WTC11 (cell line): ENCODE measurements at regions not wholly inside any gene's neighbourhood (a gene's known extent, or its start where the extent isn't known, plus 50 kb on each side); places are given as distances from the start of the nearest gene placed in this dataset.

Experiments
- ATAC-seq: fragments of 200-7000 bp; cut with Tn5 transposase; 2 replicates; pipeline ENCODE4 v1.10.0; 2021; ENCODE audit warnings: mild to moderate bottlenecking, moderate library complexity
- CTCF ChIA-PET: fragments of 300-600 bp; sonication (Branson Sonifier 250); formaldehyde crosslinking; loops from one replicate; lab custom pipeline; 2021; ENCODE audit warnings: antibody characterized with exemption; lab: Charles Lee
- POLR2A ChIA-PET: fragments of 350-600 bp; sonication (Branson Sonifier 250); formaldehyde crosslinking; loops from one replicate; lab custom pipeline; 2021; ENCODE audit warnings: antibody characterized with exemption; lab: Charles Lee
- DNase-seq: peaks from one replicate; pipeline ENCODE4 v3.0.0; 2021; ENCODE audit warnings: low spot score
- H3K27ac Mint-ChIP-seq: 2 replicates; pipeline ENCODE4 v1.8.0; 2021; ENCODE audit warnings: mixed read lengths
- H3K27me3 Mint-ChIP-seq: 2 replicates; pipeline ENCODE4 v1.8.0; 2021; ENCODE audit warnings: low read depth, mild to moderate bottlenecking, moderate library complexity, mixed read lengths
- H3K36me3 Mint-ChIP-seq: 2 replicates; pipeline ENCODE4 v1.8.0; 2021; ENCODE audit warnings: mixed read lengths
- H3K4me1 Mint-ChIP-seq: 2 replicates; pipeline ENCODE4 v1.8.0; 2022; ENCODE audit warnings: mixed read lengths
- H3K4me3 Mint-ChIP-seq: 2 replicates; pipeline ENCODE4 v1.8.0; 2021; ENCODE audit warnings: mild to moderate bottlenecking, moderate library complexity, mixed read lengths
- H3K9me3 Mint-ChIP-seq: 2 replicates; pipeline ENCODE4 v1.8.0; 2021; ENCODE audit warnings: mixed read lengths
- ESRRA ChIP-seq: sonication (generic); formaldehyde crosslinking; IDR thresholded peaks from 2 replicates; pipeline ENCODE4 v1.8.1; 2022; ENCODE audit warnings: mild to moderate bottlenecking, missing genetic modification reagents, borderline replicate concordance
- GABPB1 ChIP-seq: sonication (generic); formaldehyde crosslinking; IDR thresholded peaks from 2 replicates; pipeline ENCODE4 v1.8.1; 2023; ENCODE audit warnings: mild to moderate bottlenecking, missing genetic modification reagents
- GTF2I ChIP-seq: fragments of 250-450 bp; sonication (Bioruptor Pico); conservative IDR thresholded peaks from 2 replicates; pipeline ENCODE4 v1.4.0; 2021; ENCODE audit warnings: mild to moderate bottlenecking
- JAZF1 ChIP-seq: fragments of 250-450 bp; sonication (Bioruptor Pico); IDR thresholded peaks from 2 replicates; pipeline ENCODE4 v1.9.0; 2021; ENCODE audit warnings: moderate library complexity, mild to moderate bottlenecking, inconsistent platforms
- JUN ChIP-seq: sonication (generic); formaldehyde crosslinking; IDR thresholded peaks from 2 replicates; pipeline ENCODE4 v1.8.0; 2023; ENCODE audit warnings: mild to moderate bottlenecking, missing genetic modification reagents
- KAT7 ChIP-seq: sonication (generic); formaldehyde crosslinking; IDR thresholded peaks from 2 replicates; pipeline ENCODE4 v1.8.1; 2023; ENCODE audit warnings: missing genetic modification reagents, mild to moderate bottlenecking, borderline replicate concordance
- NR2C2 ChIP-seq: sonication (generic); formaldehyde crosslinking; IDR thresholded peaks from 2 replicates; pipeline ENCODE4 v1.8.0; 2022; ENCODE audit warnings: mild to moderate bottlenecking, missing genetic modification reagents
- OVOL2 ChIP-seq: fragments of 250-450 bp; sonication (Bioruptor Pico); IDR thresholded peaks from 2 replicates; pipeline ENCODE4 v1.9.0; 2021; ENCODE audit warnings: mild to moderate bottlenecking, borderline replicate concordance
- RORB ChIP-seq: fragments of 250-450 bp; sonication (Bioruptor Pico); IDR thresholded peaks from 2 replicates; pipeline ENCODE4 v1.9.0; 2021; ENCODE audit warnings: mild to moderate bottlenecking
- STAT6 ChIP-seq: sonication (generic); formaldehyde crosslinking; conservative IDR thresholded peaks from 2 replicates; pipeline ENCODE4 v1.8.1; 2023; ENCODE audit warnings: mild to moderate bottlenecking, low read depth, missing genetic modification reagents, moderate library complexity
- TCF7 ChIP-seq: sonication (generic); formaldehyde crosslinking; IDR thresholded peaks from 2 replicates; pipeline ENCODE4 v1.8.0; 2022; ENCODE audit warnings: mild to moderate bottlenecking, low read depth, missing genetic modification reagents, moderate library complexity
- TEAD1 ChIP-seq: sonication (generic); formaldehyde crosslinking; IDR thresholded peaks from 2 replicates; pipeline ENCODE4 v1.8.0; 2022; ENCODE audit warnings: mild to moderate bottlenecking, missing genetic modification reagents
- TP53 ChIP-seq: sonication (generic); formaldehyde crosslinking; IDR thresholded peaks from 2 replicates; pipeline ENCODE4 v1.8.1; 2023; ENCODE audit warnings: mild to moderate bottlenecking, missing genetic modification reagents
- ZNF121 ChIP-seq: sonication (generic); formaldehyde crosslinking; IDR thresholded peaks from 2 replicates; pipeline ENCODE4 v1.8.0; 2023; ENCODE audit warnings: missing genetic modification reagents
- ZNF232 ChIP-seq: sonication (generic); formaldehyde crosslinking; IDR thresholded peaks from 2 replicates; pipeline ENCODE4 v1.8.0; 2022; ENCODE audit warnings: mild to moderate bottlenecking, missing genetic modification reagents
- ZNF263 ChIP-seq: sonication (generic); formaldehyde crosslinking; IDR thresholded peaks from 2 replicates; pipeline ENCODE4 v1.8.1; 2022; ENCODE audit warnings: low read depth, mild to moderate bottlenecking, moderate library complexity, missing genetic modification reagents
- ZNF396 ChIP-seq: fragments of 250-450 bp; sonication (Bioruptor Pico); IDR thresholded peaks from 2 replicates; pipeline ENCODE4 v1.8.0; 2021; ENCODE audit warnings: mild to moderate bottlenecking, moderate library complexity, borderline replicate concordance
- TF ChIP-seq, protein P1 (sequence below): fragments of 250-450 bp; sonication (Bioruptor Pico); IDR thresholded peaks from 2 replicates; pipeline ENCODE4 v1.9.0; 2021; ENCODE audit warnings: moderate library complexity, mild to moderate bottlenecking, inconsistent platforms, borderline replicate concordance
- TF ChIP-seq, protein P2 (sequence below): sonication (generic); formaldehyde crosslinking; IDR thresholded peaks from 2 replicates; pipeline ENCODE4 v1.8.1; 2023; ENCODE audit warnings: mild to moderate bottlenecking, missing genetic modification reagents, moderate library complexity
- TF ChIP-seq, protein P3 (sequence below): fragments of 250-450 bp; sonication (Bioruptor Pico); IDR thresholded peaks from 2 replicates; pipeline ENCODE4 v1.9.0; 2021; ENCODE audit warnings: mild to moderate bottlenecking
- TF ChIP-seq, protein P4 (sequence below): sonication (generic); formaldehyde crosslinking; IDR thresholded peaks from 2 replicates; pipeline ENCODE4 v1.8.0; 2022; ENCODE audit warnings: mild to moderate bottlenecking, missing genetic modification reagents
- TF ChIP-seq, protein P5 (sequence below): sonication (generic); formaldehyde crosslinking; IDR thresholded peaks from 2 replicates; pipeline ENCODE4 v1.8.1; 2023; ENCODE audit warnings: mild to moderate bottlenecking, moderate library complexity, missing genetic modification reagents

DNA sequence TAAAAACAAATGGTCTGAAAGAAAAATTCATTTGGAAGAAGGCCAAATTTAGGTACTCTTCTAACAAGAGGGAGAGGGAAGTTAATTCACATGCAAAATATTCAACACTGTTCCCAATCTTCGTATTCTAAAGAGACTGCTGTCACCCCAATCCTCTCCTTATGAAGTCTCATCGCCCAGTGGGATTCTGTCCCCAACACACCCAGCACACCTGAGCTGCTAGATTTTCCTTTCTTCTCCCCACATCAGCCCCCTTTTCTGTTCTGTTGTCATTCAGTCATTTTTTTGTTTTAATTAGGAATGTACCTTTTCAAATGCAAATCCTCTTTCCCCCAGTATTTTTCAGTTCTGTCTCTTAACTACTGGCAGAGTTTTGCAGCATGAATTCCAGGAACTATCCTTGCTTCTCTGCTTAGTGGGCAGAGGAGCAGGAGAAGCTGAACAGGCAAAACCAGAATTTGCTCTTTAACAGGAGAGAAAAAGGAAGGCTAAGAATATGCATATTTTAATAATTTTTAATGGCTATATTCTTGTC, 366.9 kb downstream of the MAN2A1 start:
- Mint-ChIP-seq H3K4me3 (peak overlapping the region; percentile 20), H3K27me3 (no peaks in the 10 kb centered on the region; the same call in 1 of the 2 replicates), H3K9me3 (no peaks in the 10 kb centered on the region), H3K27ac (peak overlapping the region; percentile 83), H3K36me3 (no peaks in the 10 kb centered on the region), H3K4me1 (peaks cover 52% of the 10 kb centered on the region)
- ATAC-seq, result peak; percentile 70
- ChIA-PET POLR2A (interaction anchor here (0.6 kb wide), 1 partner anchor 259 kb away, joined by 3 read pairs; no protein-coding TSS in a partner anchor), CTCF (interaction anchor here (0.9 to 2.0 kb wide), 3 partner anchors 17 to 368 kb away, joined by 3 to 6 read pairs (median 4); no protein-coding TSS in a partner anchor)
- DNase-seq, result no peak
- TF ChIP-seq TP53 (CRISPR knock-in tag) (no peak), GABPB1 (CRISPR knock-in tag) (no peak), ZNF396 (no peak), TEAD1 (CRISPR knock-in tag) (no peak)

DNA sequence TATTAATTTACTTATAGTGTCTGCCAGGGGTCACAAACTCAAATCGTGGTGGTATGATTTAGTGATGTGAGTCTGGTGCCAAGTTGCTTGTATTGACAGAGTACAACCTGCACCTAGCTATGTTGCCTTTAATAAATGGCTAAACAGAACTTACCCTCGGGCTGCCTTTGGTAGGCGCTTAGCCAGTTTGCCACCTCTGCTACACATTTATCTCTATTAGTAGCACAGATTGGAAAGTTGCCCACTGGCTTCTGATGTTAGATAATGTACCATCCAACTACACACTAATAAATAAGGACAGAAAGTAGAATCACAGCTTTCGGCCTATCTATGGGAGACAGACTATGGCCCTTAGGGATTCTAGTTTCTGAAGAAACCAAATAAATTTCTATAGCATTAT, 368.4 kb downstream of the MAN2A1 start:
- Mint-ChIP-seq H3K27ac (no peak overlapping the region), H3K36me3 (no peaks in the 10 kb centered on the region), H3K4me3 (no peak overlapping the region), H3K9me3 (no peaks in the 10 kb centered on the region), H3K4me1 (peaks cover 46% of the 10 kb centered on the region), H3K27me3 (no peaks in the 10 kb centered on the region; the same call in 1 of the 2 replicates)
- no peak for DNase-seq
- no peak for TF ChIP-seq OVOL2 (CRISPR knock-in tag)
- TF ChIP-seq GTF2I, result no peak
- TF ChIP-seq JAZF1, result no peak
- no peak for TF ChIP-seq GABPB1 (CRISPR knock-in tag)
- TF ChIP-seq, protein P1, sequence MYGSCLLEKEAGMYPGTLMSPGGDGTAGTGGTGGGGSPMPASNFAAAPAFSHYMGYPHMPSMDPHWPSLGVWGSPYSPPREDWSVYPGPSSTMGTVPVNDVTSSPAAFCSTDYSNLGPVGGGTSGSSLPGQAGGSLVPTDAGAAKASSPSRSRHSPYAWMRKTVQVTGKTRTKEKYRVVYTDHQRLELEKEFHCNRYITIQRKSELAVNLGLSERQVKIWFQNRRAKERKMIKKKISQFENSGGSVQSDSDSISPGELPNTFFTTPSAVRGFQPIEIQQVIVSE (CRISPR knock-in tag), result no peak
- TF ChIP-seq KAT7 (CRISPR knock-in tag), result no peak
- TF ChIP-seq, protein P2, sequence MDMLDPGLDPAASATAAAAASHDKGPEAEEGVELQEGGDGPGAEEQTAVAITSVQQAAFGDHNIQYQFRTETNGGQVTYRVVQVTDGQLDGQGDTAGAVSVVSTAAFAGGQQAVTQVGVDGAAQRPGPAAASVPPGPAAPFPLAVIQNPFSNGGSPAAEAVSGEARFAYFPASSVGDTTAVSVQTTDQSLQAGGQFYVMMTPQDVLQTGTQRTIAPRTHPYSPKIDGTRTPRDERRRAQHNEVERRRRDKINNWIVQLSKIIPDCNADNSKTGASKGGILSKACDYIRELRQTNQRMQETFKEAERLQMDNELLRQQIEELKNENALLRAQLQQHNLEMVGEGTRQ (CRISPR knock-in tag), result no peak
- no peak for TF ChIP-seq ZNF121 (CRISPR knock-in tag)
- no peak for TF ChIP-seq TCF7 (CRISPR knock-in tag)
- TF ChIP-seq, protein P3, sequence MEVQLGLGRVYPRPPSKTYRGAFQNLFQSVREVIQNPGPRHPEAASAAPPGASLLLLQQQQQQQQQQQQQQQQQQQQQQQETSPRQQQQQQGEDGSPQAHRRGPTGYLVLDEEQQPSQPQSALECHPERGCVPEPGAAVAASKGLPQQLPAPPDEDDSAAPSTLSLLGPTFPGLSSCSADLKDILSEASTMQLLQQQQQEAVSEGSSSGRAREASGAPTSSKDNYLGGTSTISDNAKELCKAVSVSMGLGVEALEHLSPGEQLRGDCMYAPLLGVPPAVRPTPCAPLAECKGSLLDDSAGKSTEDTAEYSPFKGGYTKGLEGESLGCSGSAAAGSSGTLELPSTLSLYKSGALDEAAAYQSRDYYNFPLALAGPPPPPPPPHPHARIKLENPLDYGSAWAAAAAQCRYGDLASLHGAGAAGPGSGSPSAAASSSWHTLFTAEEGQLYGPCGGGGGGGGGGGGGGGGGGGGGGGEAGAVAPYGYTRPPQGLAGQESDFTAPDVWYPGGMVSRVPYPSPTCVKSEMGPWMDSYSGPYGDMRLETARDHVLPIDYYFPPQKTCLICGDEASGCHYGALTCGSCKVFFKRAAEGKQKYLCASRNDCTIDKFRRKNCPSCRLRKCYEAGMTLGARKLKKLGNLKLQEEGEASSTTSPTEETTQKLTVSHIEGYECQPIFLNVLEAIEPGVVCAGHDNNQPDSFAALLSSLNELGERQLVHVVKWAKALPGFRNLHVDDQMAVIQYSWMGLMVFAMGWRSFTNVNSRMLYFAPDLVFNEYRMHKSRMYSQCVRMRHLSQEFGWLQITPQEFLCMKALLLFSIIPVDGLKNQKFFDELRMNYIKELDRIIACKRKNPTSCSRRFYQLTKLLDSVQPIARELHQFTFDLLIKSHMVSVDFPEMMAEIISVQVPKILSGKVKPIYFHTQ (CRISPR knock-in tag), result no peak
- TF ChIP-seq RORB (CRISPR knock-in tag), result no peak
- TF ChIP-seq ZNF263 (CRISPR knock-in tag), result no peak
- TF ChIP-seq JUN, result no peak
- TF ChIP-seq, protein P4, sequence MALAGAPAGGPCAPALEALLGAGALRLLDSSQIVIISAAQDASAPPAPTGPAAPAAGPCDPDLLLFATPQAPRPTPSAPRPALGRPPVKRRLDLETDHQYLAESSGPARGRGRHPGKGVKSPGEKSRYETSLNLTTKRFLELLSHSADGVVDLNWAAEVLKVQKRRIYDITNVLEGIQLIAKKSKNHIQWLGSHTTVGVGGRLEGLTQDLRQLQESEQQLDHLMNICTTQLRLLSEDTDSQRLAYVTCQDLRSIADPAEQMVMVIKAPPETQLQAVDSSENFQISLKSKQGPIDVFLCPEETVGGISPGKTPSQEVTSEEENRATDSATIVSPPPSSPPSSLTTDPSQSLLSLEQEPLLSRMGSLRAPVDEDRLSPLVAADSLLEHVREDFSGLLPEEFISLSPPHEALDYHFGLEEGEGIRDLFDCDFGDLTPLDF (CRISPR knock-in tag), result no peak
- no peak for TF ChIP-seq ESRRA
- no peak for TF ChIP-seq ZNF232 (CRISPR knock-in tag)
- TF ChIP-seq TP53 (CRISPR knock-in tag), result no peak
- TF ChIP-seq NR2C2 (CRISPR knock-in tag), result no peak
- no peak for TF ChIP-seq STAT6 (CRISPR knock-in tag)
- TF ChIP-seq, protein P5, sequence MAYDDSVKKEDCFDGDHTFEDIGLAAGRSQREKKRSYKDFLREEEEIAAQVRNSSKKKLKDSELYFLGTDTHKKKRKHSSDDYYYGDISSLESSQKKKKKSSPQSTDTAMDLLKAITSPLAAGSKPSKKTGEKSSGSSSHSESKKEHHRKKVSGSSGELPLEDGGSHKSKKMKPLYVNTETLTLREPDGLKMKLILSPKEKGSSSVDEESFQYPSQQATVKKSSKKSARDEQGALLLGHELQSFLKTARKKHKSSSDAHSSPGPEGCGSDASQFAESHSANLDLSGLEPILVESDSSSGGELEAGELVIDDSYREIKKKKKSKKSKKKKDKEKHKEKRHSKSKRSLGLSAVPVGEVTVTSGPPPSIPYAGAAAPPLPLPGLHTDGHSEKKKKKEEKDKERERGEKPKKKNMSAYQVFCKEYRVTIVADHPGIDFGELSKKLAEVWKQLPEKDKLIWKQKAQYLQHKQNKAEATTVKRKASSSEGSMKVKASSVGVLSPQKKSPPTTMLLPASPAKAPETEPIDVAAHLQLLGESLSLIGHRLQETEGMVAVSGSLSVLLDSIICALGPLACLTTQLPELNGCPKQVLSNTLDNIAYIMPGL (CRISPR knock-in tag), result no peak
- ATAC-seq, result no peak
- CTCF ChIA-PET, result no interaction called here
- POLR2A ChIA-PET, result no interaction called here
